Hepatocyte (in vitro differentiated cells): ENCODE measurements at regions not wholly inside any gene's neighbourhood (a gene's known extent, or its start where the extent isn't known, plus 50 kb on each side); places are given as distances from the start of the nearest gene placed in this dataset.

Experiments used
- DNase-seq: peaks from one replicate; pipeline ENCODE4 v3.0.0-alpha.2; 2016; ENCODE audit warnings: low spot score
- H2AFZ ChIP-seq: fragments of 200-600 bp; sonication (generic); 2 replicates; pipeline ENCODE4 v1.6.0; 2016; ENCODE audit warnings: antibody characterized with exemption, mild to moderate bottlenecking
- H3K27ac ChIP-seq: fragments of 200-600 bp; sonication (generic); 2 replicates; pipeline ENCODE4 v1.5.1; 2016; ENCODE audit warnings: mild to moderate bottlenecking
- H3K27me3 ChIP-seq: fragments of 200-600 bp; sonication (generic); 2 replicates; pipeline ENCODE4 v1.6.1; 2016
- H3K36me3 ChIP-seq: fragments of 200-600 bp; sonication (generic); replicated peaks from 2 replicates; pipeline ENCODE4 v1.5.1; 2016; ENCODE audit warnings: low read depth; ENCODE audit not compliant: insufficient read depth
- H3K4me1 ChIP-seq: fragments of 200-600 bp; sonication (generic); 2 replicates; pipeline ENCODE4 v1.5.1; 2016; ENCODE audit warnings: mild to moderate bottlenecking, moderate library complexity; ENCODE audit not compliant: insufficient read depth
- H3K4me2 ChIP-seq: fragments of 200-600 bp; sonication (generic); 2 replicates; pipeline ENCODE4 v1.6.0; 2016
- H3K4me3 ChIP-seq: fragments of 200-600 bp; sonication (generic); 2 replicates; pipeline ENCODE4 v1.5.1; 2016; ENCODE audit warnings: mild to moderate bottlenecking
- H3K79me2 ChIP-seq: fragments of 200-600 bp; sonication (generic); 2 replicates; pipeline ENCODE4 v1.6.0; 2017; ENCODE audit warnings: mild to moderate bottlenecking
- H3K9me2 ChIP-seq: fragments of 200-600 bp; sonication (generic); replicated peaks from 2 replicates; pipeline ENCODE4 v1.6.0; 2017; ENCODE audit warnings: mild to moderate bottlenecking; ENCODE audit not compliant: insufficient read depth
- H3K9me3 ChIP-seq: fragments of 200-600 bp; sonication (generic); 2 replicates; pipeline ENCODE4 v1.5.1; 2016; ENCODE audit warnings: low read depth, mild to moderate bottlenecking
- H4K20me1 ChIP-seq: fragments of 200-600 bp; sonication (generic); 2 replicates; pipeline ENCODE4 v1.6.0; 2016; ENCODE audit warnings: mild to moderate bottlenecking; ENCODE audit not compliant: insufficient read depth, poor library complexity, severe bottlenecking
- CTCF ChIP-seq: fragments of 200-600 bp; sonication (generic); IDR thresholded peaks from 2 replicates; pipeline ENCODE4 v1.5.1; 2016; ENCODE audit warnings: antibody characterized with exemption, mild to moderate bottlenecking; ENCODE audit not compliant: poor library complexity
- EZH2 ChIP-seq: fragments of 200-600 bp; sonication (generic); IDR thresholded peaks from 2 replicates; pipeline ENCODE4 v1.6.1; 2016; ENCODE audit warnings: antibody characterized with exemption, mild to moderate bottlenecking, borderline replicate concordance
- EZH2phosphoT487 ChIP-seq: fragments of 200-600 bp; sonication (generic); IDR thresholded peaks from one replicate; pipeline ENCODE4 v1.6.1; 2018; ENCODE audit warnings: antibody characterized with exemption, mild to moderate bottlenecking, low read depth, moderate library complexity; ENCODE audit not compliant: unreplicated experiment, severe bottlenecking
- WGBS: methylation state at CpG from one replicate; pipeline ENCODE4 v1.1.6; 2016; ENCODE audit warnings: low lambda C conversion rate; ENCODE audit errors: missing lambda C conversion rate; 5-methylcytosine and 5-hydroxymethylcytosine counted together

GRCh38 chr6:19408331-19408730 lies 428.8 kb upstream of the ID4 start:
- Histone ChIP-seq H3K4me3 (no peak overlapping the region), H3K9me3 (no peaks in the 10 kb centered on the region), H3K27ac (no peak overlapping the region), H3K36me3 (no peaks in the 10 kb centered on the region), H3K4me2 (no peak overlapping the region), H3K27me3 (no peaks in the 10 kb centered on the region), H4K20me1 (no peaks in the 10 kb centered on the region), H3K4me1 (no peaks in the 10 kb centered on the region), H2AFZ (no peak overlapping the region), H3K79me2 (no peaks in the 10 kb centered on the region), H3K9me2 (no peaks in the 10 kb centered on the region)
- WGBS, result 87% methylated on average over 3 of the region's 3 CpGs
- DNase-seq, result no peak
- TF ChIP-seq EZH2, result no peak
- TF ChIP-seq EZH2phosphoT487, result no peak
- no peak for TF ChIP-seq CTCF

- H2AFZ ChIP-seq, result no peak overlapping the region
- no peaks in the 10 kb centered on the region for H3K4me1 ChIP-seq
- H3K36me3 ChIP-seq, result no peaks in the 10 kb centered on the region
- no peaks in the 10 kb centered on the region for H4K20me1 ChIP-seq
- H3K27ac ChIP-seq, result no peak overlapping the region
- no peaks in the 10 kb centered on the region for H3K27me3 ChIP-seq
- no peak for TF ChIP-seq EZH2
- no peak for TF ChIP-seq EZH2phosphoT487
- no peak for TF ChIP-seq CTCF
- H3K79me2 ChIP-seq, result no peaks in the 10 kb centered on the region
- DNase-seq, result peak; percentile 55
- H3K4me2 ChIP-seq, result no peak overlapping the region
- H3K9me3 ChIP-seq, result no peaks in the 10 kb centered on the region
- no peaks in the 10 kb centered on the region for H3K9me2 ChIP-seq
- H3K4me3 ChIP-seq, result no peak overlapping the region
These were observed 426.7 kb upstream of the ID4 start for GRCh38 chr6:19410481-19410880.

GRCh38 chr6:19413323-19413722 lies 423.8 kb upstream of the ID4 start:
- Histone ChIP-seq H3K27ac (no peak overlapping the region), H3K4me1 (no peaks in the 10 kb centered on the region), H4K20me1 (no peaks in the 10 kb centered on the region), H3K9me3 (no peaks in the 10 kb centered on the region), H3K79me2 (no peaks in the 10 kb centered on the region), H3K4me2 (no peak overlapping the region), H2AFZ (no peak overlapping the region), H3K36me3 (no peaks in the 10 kb centered on the region), H3K9me2 (no peaks in the 10 kb centered on the region), H3K4me3 (no peak overlapping the region), H3K27me3 (no peaks in the 10 kb centered on the region)
- no peak for DNase-seq
- 93% methylated on average over 3 of the region's 3 CpGs for WGBS
- no peak for TF ChIP-seq CTCF
- no peak for TF ChIP-seq EZH2
- TF ChIP-seq EZH2phosphoT487, result no peak
